Erythroblast (primary cell): ENCODE measurements at regions not wholly inside any gene's neighbourhood (a gene's known extent, or its start where the extent isn't known, plus 50 kb on each side); places are given as distances from the start of the nearest gene placed in this dataset.

ENCODE experiments used
- DNase-seq, 2 experiments: peaks; one replicate each; lab custom pipeline; 2025; lab: John Stamatoyannopoulos, UW
- GATA1 ChIP-seq: IDR thresholded peaks from 2 replicates; pipeline ENCODE4 v1.6.1; 2011; ENCODE audit warnings: low read depth, mild to moderate bottlenecking, control low read depth, low read length, moderate library complexity
- POLR2A ChIP-seq: IDR thresholded peaks from 2 replicates; pipeline ENCODE4 v1.6.1; 2011; ENCODE audit warnings: mild to moderate bottlenecking, low read length

DNA sequence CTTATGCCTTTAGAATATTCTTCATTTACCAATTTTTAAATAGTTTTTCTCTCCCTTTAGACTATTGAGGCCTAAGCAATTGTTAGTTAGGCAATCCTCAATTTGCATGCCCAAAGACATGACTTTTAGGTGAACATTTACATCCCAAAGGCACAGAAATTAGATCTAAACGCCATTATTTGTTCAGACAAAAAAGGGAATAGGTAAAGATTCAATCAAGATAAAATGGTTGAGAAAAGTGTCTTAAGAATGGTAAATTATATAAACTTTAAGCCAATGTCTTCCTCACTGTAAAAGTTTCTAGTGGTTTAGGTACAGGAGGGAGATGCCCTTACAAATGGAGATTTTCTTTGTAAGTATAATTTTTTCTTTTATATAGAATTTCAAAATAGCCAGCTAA is 50.2 kb upstream of the MME start:
- TF ChIP-seq POLR2A (no peak), GATA1 (no peak)
- no peak for DNase-seq

DNA sequence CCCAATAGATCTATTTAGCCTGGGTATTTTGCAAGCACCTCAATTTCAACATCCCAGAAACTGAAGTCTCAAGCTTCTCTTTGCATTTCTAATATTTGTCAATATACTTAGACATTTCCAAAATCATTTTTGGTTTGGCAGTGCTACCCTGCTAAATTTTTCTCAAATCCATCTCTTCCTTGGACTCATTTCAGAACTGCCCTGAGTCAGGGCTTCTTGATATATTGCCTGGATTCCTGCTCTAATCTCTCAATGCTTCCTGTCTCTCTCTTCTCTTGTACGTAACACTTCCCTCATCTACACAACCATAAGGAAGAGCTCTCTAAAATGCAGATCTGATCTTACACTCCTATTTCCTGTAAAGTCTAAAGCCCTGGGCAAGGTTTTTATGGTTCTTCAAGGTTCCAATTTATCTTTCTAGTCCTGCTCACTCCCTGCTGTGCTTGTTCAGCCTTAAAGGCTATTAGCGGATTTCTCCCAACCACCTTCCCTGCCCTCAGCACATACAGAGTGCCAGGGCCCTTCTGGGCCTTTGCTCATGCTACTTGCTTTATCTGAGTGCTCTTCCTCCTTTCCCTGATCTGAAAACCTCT is 53.0 kb upstream of the MME start:
- no peak for DNase-seq

DNA sequence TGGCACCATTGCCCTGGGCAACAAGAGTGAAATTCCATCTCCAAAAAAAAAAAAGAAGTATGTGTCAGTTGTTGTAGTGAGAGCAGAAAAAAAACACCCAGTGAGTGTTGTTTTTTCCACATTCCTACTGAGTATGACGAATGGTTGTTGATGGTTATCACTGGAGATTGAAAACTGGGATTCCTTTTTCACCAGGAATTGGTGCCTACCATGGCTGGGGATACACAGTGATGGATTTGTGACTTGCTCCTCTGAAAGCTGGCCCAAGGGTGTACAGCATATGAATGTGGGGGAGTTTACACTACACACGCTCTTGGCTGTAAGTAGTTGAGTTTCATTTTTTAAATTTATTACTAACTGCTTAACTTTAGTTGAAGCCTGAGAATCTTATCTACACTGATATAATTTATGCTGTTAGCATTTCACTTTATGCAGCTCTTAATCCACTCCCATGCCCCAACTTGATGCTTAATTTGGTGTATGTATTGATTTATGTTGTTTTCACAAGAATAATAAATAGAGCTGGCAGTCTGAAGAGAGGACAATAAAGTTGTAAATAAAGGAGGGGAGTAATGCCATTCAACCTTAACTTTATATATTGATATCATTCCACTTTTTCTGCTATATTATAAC is 56.0 kb upstream of the MME start:
- no peak for DNase-seq
- TF ChIP-seq POLR2A (no peak), GATA1 (no peak)

More for the DNA sequence above, 53.0 kb upstream of the MME start:
- TF ChIP-seq GATA1, result no peak
- no peak for TF ChIP-seq POLR2A

- TF ChIP-seq POLR2A (no peak), GATA1 (no peak)
Observed at GRCh38 chr3:155022896-155023295, 57.2 kb upstream of the MME start.

GRCh38 chr3:155019575-155019974 is 60.5 kb upstream of the MME start:
- no peak for DNase-seq
- TF ChIP-seq POLR2A (no peak), GATA1 (no peak)

More at GRCh38 chr3:155022896-155023295, 57.2 kb upstream of the MME start:
- no peak for DNase-seq

DNA sequence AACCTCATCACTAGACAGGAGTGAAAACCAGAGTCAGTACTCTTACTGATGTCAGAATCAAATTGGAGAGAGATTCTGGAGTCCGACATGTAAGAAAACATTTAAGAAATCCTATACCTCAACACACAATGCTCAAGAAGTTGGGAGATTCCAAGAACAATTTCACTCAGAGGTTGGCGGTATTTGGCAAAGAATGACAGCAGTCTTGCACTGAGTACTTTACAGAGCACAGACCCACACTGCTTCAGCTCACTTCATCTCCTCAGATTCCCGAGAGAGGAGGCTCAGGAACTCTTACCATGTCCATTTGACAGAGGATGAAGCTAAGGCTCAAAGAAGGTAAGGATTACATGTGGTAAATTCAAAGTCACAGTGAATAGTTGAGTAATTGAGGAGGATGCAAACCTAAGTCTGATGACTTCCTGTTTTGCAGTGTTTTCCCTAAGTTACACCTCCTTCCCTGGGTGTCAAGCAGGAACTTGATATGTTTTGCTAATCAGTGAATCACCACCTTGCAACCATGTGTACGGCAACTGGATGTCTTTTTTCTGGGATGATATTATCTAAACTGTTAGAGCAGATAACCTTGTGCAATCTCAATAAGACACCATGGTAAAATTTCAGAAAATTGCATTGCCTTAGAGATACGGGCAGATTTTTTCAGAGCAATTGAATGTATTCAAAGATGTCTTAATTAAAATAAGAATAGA is 61.3 kb upstream of the MME start:
- no peak for TF ChIP-seq POLR2A
- no peak for TF ChIP-seq GATA1
- DNase-seq, result peak in 1 of 2 experiments; percentile 38

GRCh38 chr3:155015776-155016436 is 64.2 kb upstream of the MME start:
- TF ChIP-seq GATA1, result no peak
- TF ChIP-seq POLR2A, result no peak
- no peak for DNase-seq

DNA sequence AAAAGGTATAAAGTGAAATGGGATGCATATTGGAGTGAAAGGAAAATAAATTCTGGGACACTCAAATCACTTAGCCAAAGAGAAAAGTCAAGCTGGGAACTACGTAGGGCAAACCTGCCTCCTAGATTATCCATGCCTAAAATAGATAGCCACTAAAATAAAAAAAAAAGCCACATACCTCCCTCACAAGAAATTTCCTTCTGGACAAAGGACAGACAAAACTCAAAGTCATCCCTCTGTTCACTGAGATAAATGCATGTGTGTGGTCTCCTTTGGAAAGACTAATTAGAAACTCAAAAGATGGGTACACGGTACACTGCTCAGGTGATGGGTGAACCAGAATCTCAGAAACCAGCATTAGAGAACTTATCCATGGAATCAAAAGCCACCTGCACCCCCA is 65.2 kb upstream of the MME start:
- TF ChIP-seq GATA1, result no peak
- TF ChIP-seq POLR2A, result no peak
- DNase-seq, result no peak

DNA sequence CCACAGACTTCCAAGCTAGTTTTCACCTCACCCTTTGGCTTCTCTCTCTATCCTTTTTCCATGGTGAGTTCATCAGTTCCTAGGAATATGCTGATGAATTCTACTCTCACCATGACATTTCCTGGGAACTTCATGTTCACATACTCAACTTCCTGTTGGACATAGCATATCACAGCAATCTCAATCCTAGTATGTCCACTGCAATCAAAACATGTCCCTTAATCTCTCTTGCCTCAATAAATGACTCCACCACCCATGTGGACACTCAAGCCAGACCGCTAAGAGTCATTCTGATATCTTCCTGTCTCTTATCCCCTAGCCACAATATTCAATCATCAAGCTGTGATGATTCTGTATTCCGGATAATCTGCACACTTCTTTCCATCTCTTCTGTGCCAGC is 66.7 kb upstream of the MME start:
- TF ChIP-seq POLR2A, result no peak
- TF ChIP-seq GATA1, result no peak
- DNase-seq, result no peak

GRCh38 chr3:155012584-155012983 is 67.5 kb upstream of the MME start:
- DNase-seq, result no peak
- TF ChIP-seq GATA1 (no peak), POLR2A (no peak)

DNA sequence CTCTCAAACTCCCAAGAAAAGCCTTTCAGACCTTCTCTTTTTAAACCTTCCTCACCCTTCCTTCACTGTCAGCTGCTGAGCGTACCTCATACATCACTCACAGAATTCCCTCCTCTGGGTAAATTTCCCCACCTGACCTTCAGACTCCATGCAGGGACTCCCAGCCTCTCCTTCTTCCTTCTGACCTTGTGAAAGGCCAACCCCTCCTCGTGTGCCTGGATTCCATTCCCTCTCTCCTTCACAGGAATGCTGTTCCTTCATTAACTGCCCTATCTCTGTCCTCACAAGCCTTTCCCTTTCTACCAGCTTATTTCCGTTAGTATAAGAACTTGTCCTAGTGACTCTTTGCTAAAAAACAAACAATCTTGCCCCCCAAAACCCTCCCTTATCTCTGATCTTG is 69.7 kb upstream of the MME start:
- DNase-seq, result no peak
- TF ChIP-seq POLR2A (no peak), GATA1 (no peak)

- TF ChIP-seq GATA1 (no peak), POLR2A (no peak)
- no peak for DNase-seq
Observed at GRCh38 chr3:155009217-155009616, 70.9 kb upstream of the MME start.

- no peak for TF ChIP-seq POLR2A
- TF ChIP-seq GATA1, result no peak
- no peak for DNase-seq
Observed at GRCh38 chr3:155007729-155008128, 72.4 kb upstream of the MME start.

DNA sequence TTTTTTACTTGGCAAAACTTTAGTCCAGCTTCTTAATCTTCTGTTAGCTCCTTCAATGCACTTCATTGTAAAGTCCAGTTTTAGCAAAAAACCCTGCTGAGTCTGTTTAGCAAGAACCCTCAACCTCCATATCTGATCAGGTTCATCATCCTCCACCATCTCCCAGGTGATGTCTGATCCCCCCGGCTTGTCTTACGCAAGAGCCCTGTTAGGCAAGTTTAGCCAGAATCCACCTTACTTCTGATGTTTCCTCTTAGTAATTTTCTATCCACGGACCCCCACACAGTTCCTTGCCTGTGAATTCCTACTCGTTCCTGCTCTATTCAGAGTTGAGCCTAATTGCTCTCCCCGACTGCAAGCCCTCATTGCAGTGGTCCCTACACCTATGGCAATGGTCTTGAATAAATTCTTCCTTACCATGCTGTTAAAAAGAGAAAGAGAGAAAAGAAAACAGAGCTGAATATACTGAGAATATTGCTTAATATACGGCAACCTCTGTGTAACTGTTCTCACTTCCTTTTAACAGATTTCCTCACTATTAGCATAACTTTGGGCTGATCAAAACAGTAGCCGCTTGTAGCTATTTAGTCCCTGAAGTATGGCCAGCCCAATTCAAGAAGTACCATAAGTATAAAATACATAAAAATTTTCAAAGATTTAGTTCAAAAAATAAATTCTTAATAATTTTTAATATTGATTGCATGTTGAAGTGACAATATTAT is 78.7 kb upstream of the MME start:
- DNase-seq, result no peak

More for the DNA sequence above, 78.7 kb upstream of the MME start:
- TF ChIP-seq POLR2A (no peak), GATA1 (no peak)
